ENCODE measurements at regions not wholly inside any gene's neighbourhood (a gene's known extent, or its start where the extent isn't known, plus 50 kb on each side); places are given as distances from the start of the nearest gene placed in this dataset.

- no peak overlapping the region for H3K4me3 ChIP-seq (ENCODE audit: low read depth, low read length)
- no peak for DNase-seq (ENCODE audit: low read depth)
- TF ChIP-seq MAX (IDR thresholded peaks at IDR 0.05; ENCODE audit: low read depth, low read length) (no peak), CTCF (IDR thresholded peaks at IDR 0.05; ENCODE audit: low read depth, low read length) (no peak), POLR2A (IDR thresholded peaks at IDR 0.05; ENCODE audit: extremely low read depth, insufficient read length) (no peak), MYC (IDR thresholded peaks at IDR 0.05; ENCODE audit: low read depth, low read length) (no peak)
Observed at GRCh38 chr18:5639131-5639530, 95.3 kb upstream of the EPB41L3 start.

- TF ChIP-seq MYC (IDR thresholded peaks at IDR 0.05; ENCODE audit: low read depth, low read length): no peak
- no peak for TF ChIP-seq POLR2A (IDR thresholded peaks at IDR 0.05; ENCODE audit: extremely low read depth, insufficient read length)
- no peak for TF ChIP-seq MAX (IDR thresholded peaks at IDR 0.05; ENCODE audit: low read depth, low read length)
- no peak for TF ChIP-seq CTCF (IDR thresholded peaks at IDR 0.05; ENCODE audit: low read depth, low read length)
- no peak overlapping the region for H3K4me3 ChIP-seq (ENCODE audit: low read depth, low read length)
- DNase-seq (ENCODE audit: low read depth): no peak
Observed at GRCh38 chr18:5632041-5632440, 88.2 kb upstream of the EPB41L3 start.

- no peak overlapping the region for H3K4me3 ChIP-seq (ENCODE audit: low read depth, low read length)
- TF ChIP-seq MAX (IDR thresholded peaks at IDR 0.05; ENCODE audit: low read depth, low read length): no peak
- no peak for TF ChIP-seq CTCF (IDR thresholded peaks at IDR 0.05; ENCODE audit: low read depth, low read length)
- TF ChIP-seq POLR2A (IDR thresholded peaks at IDR 0.05; ENCODE audit: extremely low read depth, insufficient read length): no peak
- TF ChIP-seq MYC (IDR thresholded peaks at IDR 0.05; ENCODE audit: low read depth, low read length): no peak
- no peak for DNase-seq (ENCODE audit: low read depth)
Observed at GRCh38 chr18:5630900-5631413, 87.2 kb upstream of the EPB41L3 start.

- TF ChIP-seq POLR2A (IDR thresholded peaks at IDR 0.05; ENCODE audit: extremely low read depth, insufficient read length) (no peak), CTCF (IDR thresholded peaks at IDR 0.05; ENCODE audit: low read depth, low read length) (no peak), MAX (IDR thresholded peaks at IDR 0.05; ENCODE audit: low read depth, low read length) (no peak), MYC (IDR thresholded peaks at IDR 0.05; ENCODE audit: low read depth, low read length) (no peak)
- H3K4me3 ChIP-seq (ENCODE audit: low read depth, low read length): no peak overlapping the region
- no peak for DNase-seq (ENCODE audit: low read depth)
Observed at GRCh38 chr18:5630057-5630899, 86.5 kb upstream of the EPB41L3 start.

- H3K4me3 ChIP-seq (ENCODE audit: low read depth, low read length): no peak overlapping the region
- DNase-seq (ENCODE audit: low read depth): no peak
- TF ChIP-seq POLR2A (IDR thresholded peaks at IDR 0.05; ENCODE audit: extremely low read depth, insufficient read length) (no peak), MAX (IDR thresholded peaks at IDR 0.05; ENCODE audit: low read depth, low read length) (no peak), CTCF (IDR thresholded peaks at IDR 0.05; ENCODE audit: low read depth, low read length) (no peak), MYC (IDR thresholded peaks at IDR 0.05; ENCODE audit: low read depth, low read length) (no peak)
Observed at GRCh38 chr18:5628512-5629255, 84.9 kb upstream of the EPB41L3 start.

Data from NB4 (cell line).